NCI-H345 treated with DMSO at 0.1 percent for 48 hours (cell line): ENCODE measurements at regions not wholly inside any gene's neighbourhood (a gene's known extent, or its start where the extent isn't known, plus 50 kb on each side); places are given as distances from the start of the nearest gene placed in this dataset.

Experiments used
- DNase-seq: peaks from one replicate; lab custom pipeline; 2025; ENCODE audit not compliant: unreplicated experiment; lab: John Stamatoyannopoulos, UW

- no peak for DNase-seq
Observed at GRCh38 chr2:120879431-120880295, 144.0 kb downstream of the GLI2 start.

- no peak for DNase-seq
Observed at GRCh38 chr2:120880381-120880780, 144.7 kb downstream of the GLI2 start.

DNA sequence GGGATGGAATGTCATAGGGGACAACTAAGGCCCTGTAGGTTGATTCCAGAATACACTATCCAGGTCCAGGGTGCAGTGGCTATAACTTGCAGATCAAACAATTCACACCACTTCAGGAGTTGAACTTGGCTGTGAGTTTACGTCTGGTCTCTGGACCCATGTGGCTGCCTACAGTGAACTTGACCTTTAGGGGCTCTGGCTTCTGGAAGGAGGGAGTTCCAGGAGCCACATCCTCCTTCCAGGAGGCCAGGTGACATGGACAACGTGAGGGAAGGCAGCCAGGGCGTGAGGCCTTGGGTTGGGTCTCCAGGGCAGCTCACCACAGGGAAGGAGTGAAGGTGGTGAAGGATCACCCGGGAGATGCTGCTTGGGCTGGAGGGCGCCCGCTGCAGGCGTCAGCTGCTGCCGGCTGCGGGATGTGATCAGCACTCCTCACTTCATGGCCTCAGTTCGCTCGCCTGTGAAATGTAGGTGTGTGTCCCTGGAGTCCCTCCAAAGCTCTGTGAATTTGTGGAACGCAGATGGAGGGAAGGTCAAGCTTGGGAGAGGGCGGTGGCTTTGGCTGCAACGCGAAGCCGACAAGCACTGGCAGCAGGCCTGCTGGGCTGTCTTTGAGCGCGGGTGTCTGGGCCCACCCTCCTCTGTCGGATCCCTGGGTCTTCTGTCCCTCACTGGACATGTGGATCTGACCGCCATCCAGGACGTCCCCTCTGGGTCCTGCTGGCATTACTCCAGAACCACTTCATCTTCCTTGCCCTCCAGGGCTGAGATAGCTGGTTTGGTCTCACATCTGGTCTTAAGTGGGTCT is 146.5 kb downstream of the GLI2 start:
- no peak for DNase-seq

DNA sequence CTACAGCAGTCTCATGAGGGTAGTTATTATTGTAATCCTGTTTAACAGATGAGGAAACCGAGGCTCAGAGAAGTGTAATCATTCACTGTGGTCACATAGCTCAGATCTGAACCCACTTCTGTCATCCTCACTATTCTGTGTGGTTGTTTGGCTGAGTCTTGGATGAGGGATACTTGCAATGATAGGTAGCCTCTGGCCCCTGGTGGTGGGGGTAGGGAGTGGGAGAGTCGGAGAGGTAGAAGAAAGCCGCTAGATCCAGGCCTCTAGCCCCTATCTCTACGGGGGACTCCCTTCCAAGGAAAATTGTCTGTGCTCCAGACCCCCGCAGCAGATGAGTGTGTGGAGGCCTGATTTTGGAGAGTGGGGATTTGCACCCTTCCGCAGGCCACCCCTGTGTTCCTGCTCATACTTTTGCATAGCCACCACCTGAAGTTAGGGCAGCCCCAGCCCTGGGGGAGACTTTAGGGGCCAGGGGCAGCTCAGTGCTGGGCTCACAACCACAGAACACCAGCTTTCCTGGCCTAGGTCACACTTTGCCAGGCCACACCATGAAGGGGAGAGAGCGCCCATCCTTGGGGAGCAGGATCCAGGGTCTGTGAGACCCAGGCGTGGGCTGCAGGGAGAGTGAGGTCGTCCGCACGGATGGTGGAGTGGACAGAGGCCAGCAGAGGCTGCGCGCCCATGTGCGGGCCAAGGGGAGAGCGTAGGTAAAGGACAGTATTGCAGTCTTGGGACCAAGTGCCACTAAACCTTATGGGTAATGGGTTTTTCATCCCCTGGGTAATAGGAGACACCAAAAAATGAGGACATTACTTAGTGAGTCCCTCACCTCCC is 148.2 kb downstream of the GLI2 start:
- DNase-seq: no peak

- no peak for DNase-seq
Observed at GRCh38 chr2:120884472-120885290, 149.0 kb downstream of the GLI2 start.

- no peak for DNase-seq
Observed at GRCh38 chr2:120885321-120885720, 149.7 kb downstream of the GLI2 start.

DNA sequence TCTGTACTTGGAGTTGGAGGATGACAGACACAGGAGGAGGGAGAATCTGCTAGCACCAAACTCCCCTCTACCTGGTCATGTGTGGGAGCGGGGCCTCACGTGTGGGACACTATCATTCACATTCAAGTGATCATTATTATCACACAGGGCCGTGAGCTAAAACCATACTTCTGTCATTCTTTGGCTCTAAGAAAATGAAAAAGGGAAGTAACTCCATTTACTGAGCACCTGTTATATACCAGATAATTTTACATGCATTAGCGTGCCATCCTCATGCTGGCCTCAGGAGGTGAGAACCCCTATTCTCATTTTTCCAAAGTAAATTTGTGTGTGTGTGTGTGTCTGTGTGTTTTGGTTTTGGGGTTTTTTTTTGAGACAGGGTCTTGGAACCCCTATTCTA is 150.1 kb downstream of the GLI2 start:
- DNase-seq: no peak

DNA sequence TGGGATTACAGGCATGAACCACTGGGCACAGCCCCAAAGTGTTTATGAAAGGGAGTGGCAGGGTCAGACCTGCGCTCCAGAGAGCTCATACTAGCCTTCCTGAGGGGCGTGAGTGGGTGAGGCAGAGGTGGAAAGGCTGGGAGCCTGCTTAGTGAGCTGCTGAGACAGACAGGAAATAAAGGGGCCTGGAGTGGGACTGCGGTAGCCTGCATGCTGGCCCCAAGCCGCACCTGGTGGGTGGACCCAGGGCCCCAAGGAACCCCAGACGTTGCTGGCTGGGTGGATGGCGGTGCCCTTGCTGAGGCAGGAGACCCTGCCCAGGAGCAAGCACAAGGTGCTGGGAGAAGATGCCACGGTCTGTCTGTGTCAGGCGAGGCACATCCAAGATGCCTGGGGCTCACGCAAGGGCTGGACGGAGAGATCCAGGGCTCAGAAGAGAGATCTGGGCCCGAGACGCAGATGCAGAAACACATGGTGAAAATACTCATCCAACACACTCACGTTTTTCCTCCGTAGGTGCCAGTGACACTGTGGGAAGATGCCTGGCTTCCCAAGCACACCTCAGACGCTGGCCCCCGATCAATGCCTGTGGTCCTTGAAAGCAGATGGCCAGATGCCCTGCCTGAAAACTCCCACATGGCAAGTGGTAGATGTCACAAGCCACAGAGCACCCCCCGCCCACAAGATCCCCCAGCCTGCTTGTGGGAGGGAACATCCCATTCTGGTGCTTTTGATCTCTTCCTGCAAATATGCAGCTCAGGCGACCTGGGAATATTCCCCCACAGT is 151.1 kb downstream of the GLI2 start:
- DNase-seq: no peak

DNA sequence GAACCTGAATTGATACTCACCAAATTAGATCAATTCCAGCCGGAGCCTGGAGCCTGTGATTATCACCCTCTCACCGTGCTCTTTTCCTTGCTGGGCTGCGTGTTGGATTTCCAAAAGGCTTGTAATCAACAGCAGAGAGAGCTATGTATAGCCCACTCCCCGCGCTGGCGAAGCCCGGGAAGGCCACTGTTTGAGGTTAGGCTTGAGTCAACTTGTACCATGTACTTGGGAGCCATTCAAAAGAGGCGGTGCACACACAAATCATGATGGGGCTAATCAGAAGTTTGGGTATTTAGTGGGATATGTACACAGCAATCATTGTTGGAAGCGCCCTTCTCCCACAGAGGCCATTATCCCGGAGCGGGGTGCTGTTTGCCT is 151.6 kb downstream of the GLI2 start:
- DNase-seq: peak; percentile 78

- DNase-seq: peak; percentile 79
Observed at GRCh38 chr2:120887741-120888231, 152.1 kb downstream of the GLI2 start.

GRCh38 chr2:120888851-120889250 is 153.2 kb downstream of the GLI2 start:
- DNase-seq: no peak

GRCh38 chr2:120889936-120890335 is 154.3 kb downstream of the GLI2 start:
- DNase-seq: no peak

DNA sequence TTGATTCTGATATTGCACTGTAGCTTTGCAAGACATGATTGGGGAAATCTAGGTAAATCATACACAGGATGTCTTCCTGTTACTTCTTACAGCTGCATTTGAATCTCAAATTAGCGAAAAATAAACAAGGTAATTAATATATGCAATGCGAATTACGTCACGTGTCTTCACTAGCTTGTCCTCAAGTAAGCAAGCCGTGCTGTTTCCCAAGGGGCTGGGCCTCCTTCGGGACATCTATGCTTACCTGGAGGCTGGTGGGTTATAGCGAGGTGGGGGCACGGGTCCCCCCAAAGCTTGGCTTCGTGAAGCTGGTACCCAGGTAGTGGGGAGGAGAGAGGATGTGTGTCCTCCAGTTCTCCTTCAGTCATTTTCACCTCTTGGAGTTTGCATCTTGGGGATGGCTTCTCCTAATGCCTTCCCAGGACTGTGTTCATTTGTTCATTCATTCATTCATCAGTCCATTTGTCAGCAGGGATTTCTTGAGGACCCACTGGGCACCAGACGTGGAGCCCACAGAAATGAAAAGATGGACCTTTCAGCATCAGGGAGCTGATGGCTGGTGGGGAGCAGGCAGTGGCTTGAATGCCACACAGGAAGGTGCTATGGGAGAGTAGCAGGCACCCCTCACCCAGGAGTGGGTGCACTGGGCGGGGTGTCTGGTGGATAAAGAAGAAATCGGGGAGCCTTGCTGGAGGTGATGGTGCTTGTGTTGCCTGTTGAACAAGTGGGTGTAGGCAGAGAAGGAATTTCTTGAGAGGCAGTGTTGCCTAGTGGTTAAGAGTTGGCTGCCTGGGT is 155.1 kb downstream of the GLI2 start:
- no peak for DNase-seq

GRCh38 chr2:120892271-120892966 is 156.8 kb downstream of the GLI2 start:
- no peak for DNase-seq

DNA sequence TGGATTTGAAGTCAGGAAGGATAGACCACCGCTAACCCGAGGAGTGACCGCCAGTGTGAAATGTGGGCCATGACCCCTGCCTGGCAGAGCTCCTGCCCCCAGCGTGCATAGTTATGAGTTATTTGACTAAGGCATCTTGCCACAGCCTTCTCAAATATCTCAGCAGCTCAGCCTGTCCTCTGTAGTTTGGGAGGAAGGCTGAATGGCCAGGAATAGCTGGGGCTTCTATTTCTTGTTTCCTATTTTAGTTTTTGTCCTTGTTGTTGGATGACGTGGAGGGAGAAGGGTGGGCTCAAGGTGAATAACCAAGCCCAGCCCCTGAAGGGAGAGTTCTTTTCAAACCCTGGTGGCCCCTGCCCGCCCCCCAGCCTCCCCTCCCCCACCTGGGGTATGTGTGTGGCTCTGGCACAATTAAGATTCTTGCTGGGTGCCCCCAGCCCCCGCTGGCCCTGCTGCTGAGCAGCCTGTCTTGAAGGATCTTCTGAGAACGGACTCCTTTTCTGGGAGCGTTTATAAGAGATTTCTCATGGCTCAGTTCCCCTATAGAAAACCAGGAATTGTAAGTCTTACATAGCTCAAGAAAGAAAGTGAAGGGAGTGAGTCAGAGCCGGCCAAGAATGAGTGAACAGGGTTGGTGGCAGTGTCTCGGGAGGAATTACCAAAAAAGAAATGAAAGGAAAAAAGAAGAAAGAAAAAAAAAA is 157.4 kb downstream of the GLI2 start:
- DNase-seq: no peak

DNA sequence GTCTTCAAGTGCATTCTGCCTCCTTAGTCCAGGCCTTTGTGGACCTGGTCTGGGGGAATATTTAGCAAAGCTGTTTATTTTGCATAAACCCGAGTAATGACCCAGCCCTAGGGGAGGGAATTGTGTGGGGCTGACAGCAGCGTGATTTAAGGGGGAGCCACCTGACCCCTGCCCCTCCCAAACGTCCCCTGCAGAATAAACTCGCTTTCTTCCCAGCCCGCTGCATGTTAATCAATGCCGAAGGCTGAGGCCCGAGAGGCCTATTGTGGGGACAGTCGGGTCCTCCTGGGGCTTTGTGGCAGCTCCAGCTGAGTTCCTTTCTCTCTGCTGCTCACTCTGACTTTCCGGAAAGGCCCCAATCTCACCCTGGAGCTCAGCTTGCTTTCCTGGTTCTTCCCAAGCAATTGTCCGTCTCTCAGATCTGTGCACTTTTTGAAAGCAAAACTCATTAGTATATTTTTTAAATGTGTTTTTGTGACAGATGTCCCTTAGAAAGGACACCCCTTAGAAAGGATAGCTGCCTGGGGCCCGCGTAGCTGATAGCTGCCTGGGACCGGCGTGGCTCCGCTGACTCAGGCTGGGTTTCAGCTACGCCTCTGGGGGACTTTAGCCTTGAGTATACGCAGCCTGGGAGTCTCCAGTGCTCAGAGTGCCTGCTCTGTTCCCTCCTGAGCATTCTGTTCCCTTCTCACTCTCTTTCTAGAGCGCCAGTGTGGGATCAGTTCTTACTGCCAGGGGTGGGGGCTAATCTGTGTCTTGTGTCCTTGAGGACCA is 158.3 kb downstream of the GLI2 start:
- no peak for DNase-seq

GRCh38 chr2:120894966-120895365 is 159.3 kb downstream of the GLI2 start:
- no peak for DNase-seq
